ENCODE measurements at regions not wholly inside any gene's neighbourhood (a gene's known extent, or its start where the extent isn't known, plus 50 kb on each side); places are given as distances from the start of the nearest gene placed in this dataset.

DNA sequence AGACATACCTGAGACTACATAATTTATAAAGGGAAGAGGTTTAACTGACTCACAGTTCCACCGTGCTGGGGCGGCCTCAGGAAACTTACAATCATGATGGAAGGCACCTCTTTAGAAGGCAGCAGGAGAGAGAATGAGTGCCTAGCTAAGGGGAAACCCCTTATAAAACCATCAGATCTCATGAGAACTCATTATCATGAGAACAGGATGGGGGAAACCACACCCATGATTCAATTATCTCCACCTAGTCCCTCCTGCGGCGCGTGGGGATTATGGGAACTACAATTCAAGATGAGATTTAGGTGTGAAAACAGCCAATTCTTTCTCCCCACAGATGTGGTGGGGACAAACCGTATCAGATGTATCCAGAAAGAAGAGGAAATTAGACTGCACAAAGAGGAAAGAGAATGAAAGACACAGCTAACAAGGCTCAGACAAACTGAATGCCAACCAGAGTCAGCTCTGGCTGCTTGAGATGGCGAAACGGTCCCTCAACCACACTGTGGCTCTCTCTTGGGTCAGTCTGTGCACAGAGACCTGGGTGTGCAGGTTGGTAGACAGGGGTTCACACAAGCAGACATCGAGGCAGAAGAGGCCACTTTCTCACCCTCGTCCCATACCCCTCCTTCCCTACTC is 375.6 kb downstream of the SFMBT2 start:
- intact Hi-C loops (cut with DNase I) = no loop called here
- Histone ChIP-seq H3K4me3 (no peak overlapping the region), H3K4me1 (no peaks in the 10 kb centered on the region), H3K36me3 (no peaks in the 10 kb centered on the region), H3K27me3 (no peaks in the 10 kb centered on the region), H3K27ac (no peak overlapping the region), H3K9me3 (no peaks in the 10 kb centered on the region)
- DNase-seq (ENCODE audit: extremely low spot score in 2 of 2) = no peak
- TF ChIP-seq POLR2AphosphoS5 (IDR thresholded peaks at IDR 0.05; ENCODE audit: insufficient read depth in 1 of 2, low read depth in 1 of 2) (no peak), POLR2A (IDR thresholded peaks at IDR 0.05) (no peak)
- TF ChIP-seq, protein P1, sequence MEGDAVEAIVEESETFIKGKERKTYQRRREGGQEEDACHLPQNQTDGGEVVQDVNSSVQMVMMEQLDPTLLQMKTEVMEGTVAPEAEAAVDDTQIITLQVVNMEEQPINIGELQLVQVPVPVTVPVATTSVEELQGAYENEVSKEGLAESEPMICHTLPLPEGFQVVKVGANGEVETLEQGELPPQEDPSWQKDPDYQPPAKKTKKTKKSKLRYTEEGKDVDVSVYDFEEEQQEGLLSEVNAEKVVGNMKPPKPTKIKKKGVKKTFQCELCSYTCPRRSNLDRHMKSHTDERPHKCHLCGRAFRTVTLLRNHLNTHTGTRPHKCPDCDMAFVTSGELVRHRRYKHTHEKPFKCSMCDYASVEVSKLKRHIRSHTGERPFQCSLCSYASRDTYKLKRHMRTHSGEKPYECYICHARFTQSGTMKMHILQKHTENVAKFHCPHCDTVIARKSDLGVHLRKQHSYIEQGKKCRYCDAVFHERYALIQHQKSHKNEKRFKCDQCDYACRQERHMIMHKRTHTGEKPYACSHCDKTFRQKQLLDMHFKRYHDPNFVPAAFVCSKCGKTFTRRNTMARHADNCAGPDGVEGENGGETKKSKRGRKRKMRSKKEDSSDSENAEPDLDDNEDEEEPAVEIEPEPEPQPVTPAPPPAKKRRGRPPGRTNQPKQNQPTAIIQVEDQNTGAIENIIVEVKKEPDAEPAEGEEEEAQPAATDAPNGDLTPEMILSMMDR (IDR thresholded peaks at IDR 0.05) = no peak

DNA sequence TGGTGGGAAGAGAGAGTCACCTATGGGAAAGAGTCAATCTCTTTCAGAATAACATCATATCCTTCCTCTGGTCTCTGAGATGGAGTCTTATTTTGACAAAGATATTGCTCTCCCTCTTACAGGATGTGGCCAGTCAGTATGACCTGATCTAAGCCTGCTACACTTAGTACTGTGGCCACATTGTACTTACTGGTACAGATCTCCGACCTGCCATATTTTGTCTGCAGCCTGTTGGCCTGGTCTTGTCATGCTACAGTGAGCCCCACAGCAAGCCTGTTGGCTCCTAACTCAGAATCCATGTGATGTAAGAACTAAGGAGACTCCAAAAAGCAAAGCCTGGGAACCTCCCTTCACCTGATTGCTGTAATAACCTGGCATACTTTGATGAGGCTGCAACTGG is 377.8 kb downstream of the SFMBT2 start:
- Histone ChIP-seq H3K36me3 (no peaks in the 10 kb centered on the region), H3K4me3 (no peak overlapping the region), H3K27ac (no peak overlapping the region), H3K27me3 (no peaks in the 10 kb centered on the region), H3K4me1 (no peaks in the 10 kb centered on the region), H3K9me3 (no peaks in the 10 kb centered on the region)
- DNase-seq (ENCODE audit: extremely low spot score in 2 of 2) = no peak
- TF ChIP-seq POLR2AphosphoS5 (IDR thresholded peaks at IDR 0.05; ENCODE audit: insufficient read depth in 1 of 2, low read depth in 1 of 2) = no peak
- no peak for TF ChIP-seq POLR2A (IDR thresholded peaks at IDR 0.05)
- TF ChIP-seq, protein P1 (IDR thresholded peaks at IDR 0.05) = no peak
- intact Hi-C loops (cut with DNase I) = no loop called here

DNA sequence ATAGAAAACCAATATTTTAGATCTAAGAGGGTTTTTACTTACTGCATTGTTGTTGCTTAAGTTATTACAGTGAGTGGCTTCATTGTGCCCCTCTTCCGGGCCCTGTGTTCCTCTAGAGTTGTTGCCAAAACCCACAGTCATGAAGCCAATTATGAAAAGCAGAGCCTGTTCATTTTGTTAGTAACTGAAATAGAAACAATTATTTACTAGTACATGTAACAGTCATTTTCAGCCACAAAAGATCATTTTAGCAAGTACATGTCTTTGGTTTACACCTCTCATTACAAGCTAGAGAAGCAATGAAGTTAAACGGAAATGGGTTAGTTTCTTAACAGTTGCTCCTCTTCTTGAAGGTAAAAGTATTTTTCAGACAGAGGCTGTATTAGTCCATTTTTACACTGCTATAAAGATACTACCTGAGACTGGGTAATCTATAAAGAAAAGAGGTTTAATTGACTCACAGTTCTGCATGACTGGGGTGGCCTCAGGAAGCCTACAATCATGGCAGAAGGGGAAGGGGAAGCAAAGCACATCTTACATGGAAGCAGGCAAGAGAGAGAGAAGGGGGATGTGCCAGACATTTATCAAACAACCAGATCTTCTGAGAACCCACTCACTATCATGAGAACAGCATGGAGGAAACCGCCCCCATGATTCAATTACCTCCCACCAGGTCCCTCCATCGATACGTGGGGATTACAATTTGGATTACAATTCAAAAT is 380.5 kb downstream of the SFMBT2 start:
- Histone ChIP-seq H3K27me3 (no peaks in the 10 kb centered on the region), H3K4me3 (no peak overlapping the region), H3K9me3 (no peaks in the 10 kb centered on the region), H3K36me3 (no peaks in the 10 kb centered on the region), H3K4me1 (no peaks in the 10 kb centered on the region), H3K27ac (no peak overlapping the region)
- TF ChIP-seq POLR2AphosphoS5 (IDR thresholded peaks at IDR 0.05; ENCODE audit: insufficient read depth in 1 of 2, low read depth in 1 of 2) (no peak), POLR2A (IDR thresholded peaks at IDR 0.05) (no peak)
- TF ChIP-seq, protein P1 (IDR thresholded peaks at IDR 0.05) = no peak
- no peak for DNase-seq (ENCODE audit: extremely low spot score in 2 of 2)
- intact Hi-C loops (cut with DNase I) = no loop called here

DNA sequence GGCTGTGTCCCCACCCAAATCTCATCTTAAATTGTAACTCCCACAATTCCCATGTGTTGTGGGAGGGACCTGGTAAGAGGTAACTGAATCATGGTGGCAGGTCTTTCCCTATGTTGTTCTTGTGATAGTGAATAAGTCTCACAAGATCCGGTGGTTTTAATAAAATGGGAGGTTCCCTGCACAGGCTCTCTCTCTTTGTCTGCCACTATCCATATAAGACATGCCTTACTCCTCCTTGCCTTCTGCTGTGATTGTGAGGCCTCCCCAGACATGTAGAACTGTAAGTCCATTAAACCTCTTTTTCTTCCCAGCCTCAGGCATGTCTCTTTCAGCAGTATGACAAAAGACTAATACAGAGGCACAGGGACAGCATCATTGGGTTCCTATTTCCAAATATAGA is 381.2 kb downstream of the SFMBT2 start:
- no peaks in the 10 kb centered on the region for H3K4me1 ChIP-seq
- no peak overlapping the region for H3K27ac ChIP-seq
- H3K4me3 ChIP-seq = no peak overlapping the region
- H3K27me3 ChIP-seq = no peaks in the 10 kb centered on the region
- no peaks in the 10 kb centered on the region for H3K36me3 ChIP-seq
- intact Hi-C loops (cut with DNase I) = no loop called here
- no peak for DNase-seq (ENCODE audit: extremely low spot score in 2 of 2)
- TF ChIP-seq POLR2A (IDR thresholded peaks at IDR 0.05) = no peak
- TF ChIP-seq, protein P1 (IDR thresholded peaks at IDR 0.05) = no peak
- no peak for TF ChIP-seq POLR2AphosphoS5 (IDR thresholded peaks at IDR 0.05; ENCODE audit: insufficient read depth in 1 of 2, low read depth in 1 of 2)
- H3K9me3 ChIP-seq = no peaks in the 10 kb centered on the region

DNA sequence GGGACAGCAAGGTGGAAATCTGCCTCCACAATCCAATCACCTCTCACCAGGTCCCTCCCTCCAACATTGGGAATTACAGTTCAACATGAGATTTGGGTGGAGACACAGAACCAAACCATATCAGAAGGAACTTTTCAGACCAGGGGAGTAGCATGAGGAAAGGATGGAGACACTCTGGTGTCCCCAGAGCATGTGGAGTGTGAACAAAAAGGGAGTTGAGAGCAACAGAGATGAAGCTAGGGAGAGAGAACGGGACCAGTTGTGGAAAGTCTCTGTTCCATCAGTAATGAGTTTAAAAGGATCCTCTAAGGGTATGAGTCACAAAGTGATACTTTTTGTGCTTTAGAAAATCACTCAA is 382.0 kb downstream of the SFMBT2 start:
- Histone ChIP-seq H3K4me3 (no peak overlapping the region), H3K36me3 (no peaks in the 10 kb centered on the region), H3K4me1 (no peaks in the 10 kb centered on the region), H3K27me3 (no peaks in the 10 kb centered on the region), H3K27ac (no peak overlapping the region), H3K9me3 (no peaks in the 10 kb centered on the region)
- no peak for DNase-seq (ENCODE audit: extremely low spot score in 2 of 2)
- intact Hi-C loops (cut with DNase I) = no loop called here
- no peak for TF ChIP-seq POLR2A (IDR thresholded peaks at IDR 0.05)
- no peak for TF ChIP-seq POLR2AphosphoS5 (IDR thresholded peaks at IDR 0.05; ENCODE audit: insufficient read depth in 1 of 2, low read depth in 1 of 2)
- TF ChIP-seq, protein P1 (IDR thresholded peaks at IDR 0.05) = no peak

Data from vagina (tissue), 2 donors.